SU-DHL-6 (cell line): ENCODE measurements at regions not wholly inside any gene's neighbourhood (a gene's known extent, or its start where the extent isn't known, plus 50 kb on each side); places are given as distances from the start of the nearest gene placed in this dataset.

Experiments used
- EZH2phosphoT487 ChIP-seq: fragments of 200-600 bp; sonication (generic), shearing (Covaris generic); conservative IDR thresholded peaks from 2 replicates; pipeline ENCODE4 v1.6.1; 2018; ENCODE audit warnings: mild to moderate bottlenecking, antibody characterized with exemption, low read length, moderate library complexity, mixed read lengths
- TF ChIP-seq, protein P1 (sequence below): fragments of 200-600 bp; sonication (generic); IDR thresholded peaks from one replicate; pipeline ENCODE4 v1.5.1; 2017; ENCODE audit warnings: antibody characterized with exemption, mild to moderate bottlenecking, low read length, moderate library complexity; ENCODE audit not compliant: insufficient read depth, poor library complexity, severe bottlenecking

DNA sequence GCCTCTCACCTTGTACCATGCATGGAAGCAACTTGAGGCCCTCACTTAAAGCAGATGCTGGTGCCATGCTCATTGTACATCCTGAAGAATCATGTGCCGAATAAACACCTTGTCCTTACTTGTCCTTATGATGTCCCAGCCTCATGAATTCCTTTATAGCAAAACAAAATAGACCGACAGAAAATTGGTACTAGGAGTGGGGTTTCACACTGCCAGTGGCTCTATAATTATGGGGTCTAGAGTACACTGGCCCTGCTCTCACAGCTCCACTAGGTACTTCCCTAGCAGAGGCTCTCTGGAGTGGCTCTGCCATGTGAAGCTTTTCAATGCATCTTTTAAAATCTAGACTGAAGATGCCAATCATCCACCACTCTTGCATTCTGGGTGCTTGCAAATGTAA, 101.2 kb downstream of the HTR1B start:
- TF ChIP-seq, protein P1, sequence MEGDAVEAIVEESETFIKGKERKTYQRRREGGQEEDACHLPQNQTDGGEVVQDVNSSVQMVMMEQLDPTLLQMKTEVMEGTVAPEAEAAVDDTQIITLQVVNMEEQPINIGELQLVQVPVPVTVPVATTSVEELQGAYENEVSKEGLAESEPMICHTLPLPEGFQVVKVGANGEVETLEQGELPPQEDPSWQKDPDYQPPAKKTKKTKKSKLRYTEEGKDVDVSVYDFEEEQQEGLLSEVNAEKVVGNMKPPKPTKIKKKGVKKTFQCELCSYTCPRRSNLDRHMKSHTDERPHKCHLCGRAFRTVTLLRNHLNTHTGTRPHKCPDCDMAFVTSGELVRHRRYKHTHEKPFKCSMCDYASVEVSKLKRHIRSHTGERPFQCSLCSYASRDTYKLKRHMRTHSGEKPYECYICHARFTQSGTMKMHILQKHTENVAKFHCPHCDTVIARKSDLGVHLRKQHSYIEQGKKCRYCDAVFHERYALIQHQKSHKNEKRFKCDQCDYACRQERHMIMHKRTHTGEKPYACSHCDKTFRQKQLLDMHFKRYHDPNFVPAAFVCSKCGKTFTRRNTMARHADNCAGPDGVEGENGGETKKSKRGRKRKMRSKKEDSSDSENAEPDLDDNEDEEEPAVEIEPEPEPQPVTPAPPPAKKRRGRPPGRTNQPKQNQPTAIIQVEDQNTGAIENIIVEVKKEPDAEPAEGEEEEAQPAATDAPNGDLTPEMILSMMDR: no peak
- TF ChIP-seq EZH2phosphoT487: no peak
